IMR-90 (cell line): ENCODE measurements at regions not wholly inside any gene's neighbourhood (a gene's known extent, or its start where the extent isn't known, plus 50 kb on each side); places are given as distances from the start of the nearest gene placed in this dataset.

Experiments used
- ATAC-seq: fragments of 200-7000 bp; cut with Tn5 transposase; 2 replicates; pipeline ENCODE4 v1.9.1; 2020; ENCODE audit warnings: low read depth, mild to moderate bottlenecking, moderate library complexity
- BruUV-seq: library from RNA; stranded (reverse); fragments of 400-500 nt; replicated peaks from 2 replicates; lab custom pipeline; 2021; lab: Mats Ljungman, UMichigan
- CTCF ChIA-PET: fragments of 300-600 bp; formaldehyde crosslinking; extraction: SDS; loops from one replicate; lab custom pipeline; 2021; ENCODE audit warnings: antibody characterized with exemption; lab: Yijun Ruan, JAX
- POLR2A ChIA-PET: fragments of 300-600 bp; sonication (Branson Sonifier 250); formaldehyde crosslinking; loops from one replicate; lab custom pipeline; 2022; ENCODE audit warnings: antibody characterized with exemption; ENCODE audit not compliant: unreplicated experiment; lab: Charles Lee
- DNase-seq: peaks from one replicate; pipeline ENCODE4 v3.0.0; 2013
- H2AFZ ChIP-seq: replicated peaks from 2 replicates; pipeline ENCODE3; 2013; ENCODE audit warnings: low read length, mild to moderate bottlenecking; ENCODE audit not compliant: poor library complexity
- H2AK5ac ChIP-seq: 2 replicates; pipeline ENCODE4 v1.6.1; 2013; ENCODE audit warnings: low read depth, low read length, inconsistent platforms
- H2AK9ac ChIP-seq: replicated peaks from 2 replicates; pipeline ENCODE3; 2013; ENCODE audit warnings: mild to moderate bottlenecking, low read depth, low read length, moderate library complexity; ENCODE audit not compliant: poor library complexity
- H2BK120ac ChIP-seq: 2 replicates; pipeline ENCODE4 v1.6.1; 2013; ENCODE audit warnings: low read depth, low read length, inconsistent platforms
- H2BK15ac ChIP-seq: 3 replicates; pipeline ENCODE4 v1.6.1; 2013; ENCODE audit warnings: low read depth, low read length, inconsistent platforms
- H2BK20ac ChIP-seq: 2 replicates; pipeline ENCODE4 v1.6.1; 2013; ENCODE audit warnings: low read depth, mild to moderate bottlenecking, inconsistent platforms, low read length, moderate library complexity
- H2BK5ac ChIP-seq: 2 replicates; pipeline ENCODE4 v1.6.1; 2013; ENCODE audit warnings: mild to moderate bottlenecking, low read depth, low read length, inconsistent platforms; ENCODE audit not compliant: poor library complexity, severe bottlenecking
- H3K14ac ChIP-seq: replicated peaks from 2 replicates; pipeline ENCODE4 v1.6.1; 2013; ENCODE audit warnings: low read depth, low read length, inconsistent platforms
- H3K18ac ChIP-seq: 2 replicates; pipeline ENCODE4 v1.6.1; 2013; ENCODE audit warnings: low read depth, low read length, control low read depth
- H3K23ac ChIP-seq: 2 replicates; pipeline ENCODE4 v1.6.1; 2013; ENCODE audit warnings: low read depth, low read length, inconsistent platforms
- H3K27ac ChIP-seq: 2 replicates; pipeline ENCODE4 v1.5.1; 2013; ENCODE audit warnings: mild to moderate bottlenecking, control low read depth, low read length; ENCODE audit not compliant: insufficient read depth
- H3K27me3 ChIP-seq: 2 replicates; pipeline ENCODE4 v1.6.1; 2013; ENCODE audit warnings: low read length; ENCODE audit not compliant: control insufficient read depth, insufficient read depth
- H3K36me3 ChIP-seq: 2 replicates; pipeline ENCODE4 v1.6.1; 2013; ENCODE audit warnings: low read length, mixed read lengths; ENCODE audit not compliant: control insufficient read depth, insufficient read depth
- H3K4ac ChIP-seq: 2 replicates; pipeline ENCODE4 v1.6.1; 2013; ENCODE audit warnings: low read depth, low read length, inconsistent platforms
- H3K4me1 ChIP-seq: 2 replicates; pipeline ENCODE4 v1.6.1; 2013; ENCODE audit warnings: low read length, mixed read lengths; ENCODE audit not compliant: control insufficient read depth, insufficient read depth
- H3K4me2 ChIP-seq: 2 replicates; pipeline ENCODE4 v1.6.1; 2013; ENCODE audit warnings: low read depth, mild to moderate bottlenecking, control low read depth, low read length, moderate library complexity
- H3K4me3 ChIP-seq: 2 replicates; pipeline ENCODE4 v1.5.1; 2013; ENCODE audit warnings: low read depth, mild to moderate bottlenecking, control low read depth, low read length, moderate library complexity; ENCODE audit not compliant: insufficient read depth
- H3K56ac ChIP-seq: 2 replicates; pipeline ENCODE4 v1.6.1; 2013; ENCODE audit warnings: low read length, inconsistent platforms; ENCODE audit not compliant: insufficient read depth; ENCODE audit errors: extremely low read depth
- H3K79me1 ChIP-seq, 2 experiments: 2 replicates each; pipeline ENCODE4 v1.6.1; 2013; ENCODE audit warnings: low read length in 2 of 2, inconsistent platforms in 1 of 2, low read depth in 1 of 2
- H3K9ac ChIP-seq: 2 replicates; pipeline ENCODE4 v1.6.1; 2013; ENCODE audit warnings: low read depth, low read length, control low read depth
- H3K9me1 ChIP-seq: 2 replicates; pipeline ENCODE4 v1.6.1; 2013; ENCODE audit warnings: low read length, inconsistent platforms; ENCODE audit not compliant: insufficient read depth
- H3K9me3 ChIP-seq: 2 replicates; pipeline ENCODE4 v1.6.1; 2013; ENCODE audit warnings: low read length; ENCODE audit not compliant: control insufficient read depth, insufficient read depth
- H4K20me1 ChIP-seq: 2 replicates; pipeline ENCODE4 v1.6.1; 2013; ENCODE audit warnings: low read length, inconsistent platforms; ENCODE audit not compliant: insufficient read depth
- H4K5ac ChIP-seq: 2 replicates; pipeline ENCODE4 v1.6.1; 2013; ENCODE audit warnings: mild to moderate bottlenecking, low read depth, low read length, control low read depth
- H4K8ac ChIP-seq, 2 experiments: 2 replicates each; pipeline ENCODE4 v1.6.1; 2013; ENCODE audit warnings: low read depth in 2 of 2, low read length in 2 of 2, control low read depth in 1 of 2, inconsistent platforms in 1 of 2
- H4K91ac ChIP-seq: 2 replicates; pipeline ENCODE4 v1.6.1; 2013; ENCODE audit warnings: low read depth, low read length, inconsistent platforms; ENCODE audit not compliant: insufficient read depth
- BHLHE40 ChIP-seq: fragments of 150-350 bp; IDR thresholded peaks from 2 replicates; pipeline ENCODE4 v1.6.1; 2016; ENCODE audit warnings: mild to moderate bottlenecking, low read depth, low read length
- CEBPB ChIP-seq: IDR thresholded peaks from 2 replicates; pipeline ENCODE4 v1.6.1; 2012; ENCODE audit warnings: low read depth, low read length, improper control_type of control experiment
- CHD1 ChIP-seq: IDR thresholded peaks from 2 replicates; pipeline ENCODE4 v1.6.1; 2012; ENCODE audit warnings: low read depth, low read length, improper control_type of control experiment
- FOS ChIP-seq: fragments of 150-350 bp; IDR thresholded peaks from 2 replicates; pipeline ENCODE4 v1.6.1; 2016; ENCODE audit warnings: low read depth, low read length
- MAFK ChIP-seq: IDR thresholded peaks from 2 replicates; pipeline ENCODE4 v1.6.1; 2012; ENCODE audit warnings: low read depth, low read length, improper control_type of control experiment
- MAZ ChIP-seq: IDR thresholded peaks from 2 replicates; pipeline ENCODE4 v1.6.1; 2012; ENCODE audit warnings: low read depth, mild to moderate bottlenecking, low read length, improper control_type of control experiment, moderate library complexity, borderline replicate concordance
- MXI1 ChIP-seq: IDR thresholded peaks from 2 replicates; pipeline ENCODE4 v1.6.1; 2012; ENCODE audit warnings: low read depth, mild to moderate bottlenecking, low read length, moderate library complexity, borderline replicate concordance
- NFE2L2 ChIP-seq: fragments of 150-350 bp; IDR thresholded peaks from 2 replicates; pipeline ENCODE4 v1.6.1; 2016; ENCODE audit warnings: low read depth, mild to moderate bottlenecking, low read length
- POLR2A ChIP-seq: IDR thresholded peaks from 2 replicates; pipeline ENCODE4 v1.6.1; 2012; ENCODE audit warnings: mild to moderate bottlenecking, low read depth, low read length
- RAD21 ChIP-seq: IDR thresholded peaks from 2 replicates; pipeline ENCODE4 v1.6.1; 2012; ENCODE audit warnings: low read length, improper control_type of control experiment
- RCOR1 ChIP-seq: IDR thresholded peaks from 2 replicates; pipeline ENCODE4 v1.6.1; 2012; ENCODE audit warnings: mild to moderate bottlenecking, low read length, improper control_type of control experiment; ENCODE audit not compliant: insufficient replicate concordance
- RFX5 ChIP-seq: IDR thresholded peaks from 2 replicates; pipeline ENCODE4 v1.8.0; 2012; ENCODE audit warnings: low read depth, mild to moderate bottlenecking, low read length, moderate library complexity
- SMC3 ChIP-seq: fragments of 150-350 bp; IDR thresholded peaks from 2 replicates; pipeline ENCODE4 v1.6.1; 2016; ENCODE audit warnings: low read depth, mild to moderate bottlenecking, antibody characterized with exemption, low read length, moderate library complexity
- WGBS, 2 experiments: methylation state at CpG; one replicate each; pipeline versions ENCODE4 v1.1.5 to v1.1.7; 2013; ENCODE audit warnings: missing lambda C conversion rate in 2 of 2; ENCODE audit not compliant: insufficient read length in 1 of 2; ENCODE audit errors: extremely low coverage in 2 of 2; 5-methylcytosine and 5-hydroxymethylcytosine counted together
- dilution Hi-C: fragments of 300-500 bp; cut with HindIII; formaldehyde crosslinking; loops from one replicate; pipeline ENCODE4 v1.14.3; 2018; ENCODE audit warnings: low sequenced_read_pairs; ENCODE audit not compliant: unreplicated experiment
- in situ Hi-C: fragments of 300-500 bp; cut with MboI; formaldehyde crosslinking; loops from 3 replicates; pipeline ENCODE4 v1.14.3; 2019; ENCODE audit warnings: low sequenced_read_pairs, inconsistent platforms, mixed read lengths
- intact Hi-C: fragments of 100-400 bp; cut with micrococcal nuclease; formaldehyde crosslinking; loops from 2 replicates; pipeline ENCODE4 v1.10.0; 2022
- TF ChIP-seq, protein P1 (sequence below): conservative IDR thresholded peaks from 2 replicates; pipeline ENCODE4 v1.5.1; 2012; ENCODE audit warnings: mild to moderate bottlenecking, low read depth, low read length, improper control_type of control experiment
- TF ChIP-seq, protein P2 (sequence below): fragments of 150-350 bp; IDR thresholded peaks from 2 replicates; pipeline ENCODE4 v1.6.1; 2016; ENCODE audit warnings: low read depth, mild to moderate bottlenecking, low read length, moderate library complexity, borderline replicate concordance

DNA sequence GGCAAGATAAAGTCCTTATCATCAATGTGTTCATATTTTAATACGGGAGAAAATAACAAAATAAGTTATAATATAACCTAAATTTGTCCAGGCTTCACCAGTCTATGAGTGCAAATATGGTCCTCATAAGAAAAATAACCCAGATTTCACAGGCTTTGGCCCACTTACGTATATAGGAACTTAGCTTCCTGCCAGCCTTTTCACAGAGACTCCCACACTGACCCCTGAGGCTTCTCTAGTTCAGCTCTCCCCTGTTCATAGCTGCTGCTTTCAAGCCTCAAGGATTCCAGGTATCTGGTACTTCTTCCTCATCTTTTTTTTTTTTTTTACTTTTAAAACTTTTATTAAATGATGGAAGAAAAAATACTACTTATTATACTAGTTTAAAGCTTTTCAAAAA, 74.9 kb upstream of the PELI1 start:
- Histone ChIP-seq H3K9ac (no peak overlapping the region), H3K4me1 (no peaks in the 10 kb centered on the region), H4K5ac (no peak overlapping the region), H3K23ac (no peak overlapping the region), H3K18ac (no peak overlapping the region), H2AK5ac (no peak overlapping the region), H2BK20ac (no peak overlapping the region), H3K56ac (no peak overlapping the region), H3K27me3 (peaks cover 29% of the 10 kb centered on the region), H3K9me1 (no peaks in the 10 kb centered on the region), H3K9me3 (no peaks in the 10 kb centered on the region), H3K27ac (no peak overlapping the region), H2AK9ac (no peak overlapping the region), H3K4me3 (no peak overlapping the region), H4K91ac (no peak overlapping the region), H2BK120ac (no peak overlapping the region), H2BK15ac (no peak overlapping the region), H3K14ac (no peak overlapping the region), H4K20me1 (no peaks in the 10 kb centered on the region), H3K36me3 (no peaks in the 10 kb centered on the region), H4K8ac (no peak overlapping the region), H3K4me2 (no peak overlapping the region), H2BK5ac (no peak overlapping the region), H3K79me1 (no peaks in the 10 kb centered on the region), H2AFZ (no peak overlapping the region), H3K4ac (no peak overlapping the region)
- CTCF ChIA-PET, result interaction anchor here (1.2 to 1.3 kb wide), 2 partner anchors 9 to 43 kb away, joined by 3 read pairs; no protein-coding TSS in a partner anchor
- BruUV-seq, result no TSS peak
- POLR2A ChIA-PET, result no interaction called here
- in situ Hi-C loops, result no loop called here
- ATAC-seq (no peak), DNase-seq (no peak)
- WGBS, 2 experiments, result 60% methylated on average over 1 of the region's 2 CpGs; no CpG with 5 or more reads in 1 of the 2 experiments
- no peak for TF ChIP-seq BHLHE40
- no peak for TF ChIP-seq SMC3
- TF ChIP-seq MAZ, result no peak
- TF ChIP-seq NFE2L2, result no peak
- no peak for TF ChIP-seq MXI1
- no peak for TF ChIP-seq RAD21
- TF ChIP-seq, protein P1, sequence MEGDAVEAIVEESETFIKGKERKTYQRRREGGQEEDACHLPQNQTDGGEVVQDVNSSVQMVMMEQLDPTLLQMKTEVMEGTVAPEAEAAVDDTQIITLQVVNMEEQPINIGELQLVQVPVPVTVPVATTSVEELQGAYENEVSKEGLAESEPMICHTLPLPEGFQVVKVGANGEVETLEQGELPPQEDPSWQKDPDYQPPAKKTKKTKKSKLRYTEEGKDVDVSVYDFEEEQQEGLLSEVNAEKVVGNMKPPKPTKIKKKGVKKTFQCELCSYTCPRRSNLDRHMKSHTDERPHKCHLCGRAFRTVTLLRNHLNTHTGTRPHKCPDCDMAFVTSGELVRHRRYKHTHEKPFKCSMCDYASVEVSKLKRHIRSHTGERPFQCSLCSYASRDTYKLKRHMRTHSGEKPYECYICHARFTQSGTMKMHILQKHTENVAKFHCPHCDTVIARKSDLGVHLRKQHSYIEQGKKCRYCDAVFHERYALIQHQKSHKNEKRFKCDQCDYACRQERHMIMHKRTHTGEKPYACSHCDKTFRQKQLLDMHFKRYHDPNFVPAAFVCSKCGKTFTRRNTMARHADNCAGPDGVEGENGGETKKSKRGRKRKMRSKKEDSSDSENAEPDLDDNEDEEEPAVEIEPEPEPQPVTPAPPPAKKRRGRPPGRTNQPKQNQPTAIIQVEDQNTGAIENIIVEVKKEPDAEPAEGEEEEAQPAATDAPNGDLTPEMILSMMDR, result no peak
- TF ChIP-seq, protein P2, sequence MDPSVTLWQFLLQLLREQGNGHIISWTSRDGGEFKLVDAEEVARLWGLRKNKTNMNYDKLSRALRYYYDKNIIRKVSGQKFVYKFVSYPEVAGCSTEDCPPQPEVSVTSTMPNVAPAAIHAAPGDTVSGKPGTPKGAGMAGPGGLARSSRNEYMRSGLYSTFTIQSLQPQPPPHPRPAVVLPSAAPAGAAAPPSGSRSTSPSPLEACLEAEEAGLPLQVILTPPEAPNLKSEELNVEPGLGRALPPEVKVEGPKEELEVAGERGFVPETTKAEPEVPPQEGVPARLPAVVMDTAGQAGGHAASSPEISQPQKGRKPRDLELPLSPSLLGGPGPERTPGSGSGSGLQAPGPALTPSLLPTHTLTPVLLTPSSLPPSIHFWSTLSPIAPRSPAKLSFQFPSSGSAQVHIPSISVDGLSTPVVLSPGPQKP, result no peak
- TF ChIP-seq CEBPB, result no peak
- TF ChIP-seq CHD1, result no peak
- no peak for TF ChIP-seq POLR2A
- no peak for TF ChIP-seq RFX5
- TF ChIP-seq MAFK, result no peak
- TF ChIP-seq RCOR1, result no peak
- TF ChIP-seq FOS, result no peak
- dilution Hi-C loops, result no loop called here
- intact Hi-C loops, result no loop called here
